ENCODE measurements at regions not wholly inside any gene's neighbourhood (a gene's known extent, or its start where the extent isn't known, plus 50 kb on each side); places are given as distances from the start of the nearest gene placed in this dataset.

DNA sequence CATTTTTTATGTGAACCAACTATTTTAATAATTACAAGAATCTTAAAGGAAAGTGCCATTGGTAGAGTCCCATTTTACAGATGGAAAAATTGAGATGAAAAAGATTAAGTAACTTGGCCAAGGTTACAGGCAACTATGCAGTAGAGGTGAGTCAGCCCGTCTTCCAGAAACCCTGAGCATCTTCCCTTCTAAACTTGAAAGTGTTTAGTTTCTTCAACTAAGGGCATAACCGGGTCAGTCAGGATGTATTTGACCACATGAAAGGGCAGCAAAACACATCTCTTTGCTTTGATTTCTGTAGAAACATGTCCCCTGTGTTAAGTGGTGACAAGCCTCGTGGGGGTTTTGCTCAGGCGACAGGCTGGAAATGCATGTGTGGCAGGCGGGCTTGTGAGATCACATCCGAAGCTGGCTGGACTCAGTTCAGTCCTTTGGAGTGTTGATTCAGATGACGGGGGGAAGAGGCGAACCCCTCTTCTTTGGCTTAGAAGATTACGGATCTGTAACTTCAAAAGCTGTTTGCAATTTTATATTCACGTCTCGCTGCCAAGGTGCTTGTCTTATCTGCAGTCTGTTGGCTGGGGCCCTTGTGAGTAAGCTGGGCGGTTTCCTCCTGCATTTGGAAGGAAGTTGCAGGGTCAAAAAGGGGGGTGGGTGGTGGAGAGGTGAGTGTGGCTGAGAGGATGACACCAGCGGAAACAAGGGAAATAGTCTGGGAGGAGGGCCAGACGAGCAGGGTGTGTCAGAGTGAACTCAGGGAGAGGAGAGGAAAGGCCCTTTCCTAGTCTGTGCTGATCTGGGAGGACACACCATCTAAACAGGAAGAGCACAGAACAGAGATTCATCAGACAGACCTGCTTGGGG, 78.9 kb upstream of the RPS23 start (continued):
- TF ChIP-seq JUND (IDR thresholded peaks at IDR 0.05; ENCODE audit: borderline replicate concordance, low read depth, low read length) = peak; percentile 85
- TF ChIP-seq JUND (tag; IDR thresholded peaks at IDR 0.05; ENCODE audit: borderline replicate concordance, low read depth, low read length) = peak; percentile 78; the same call in 2 of the 3 replicates
- peak; percentile 83 for TF ChIP-seq SOX6 (IDR thresholded peaks at IDR 0.05)
- peak; percentile 45 for TF ChIP-seq TAF9B (IDR thresholded peaks at IDR 0.05; ENCODE audit: partially characterized antibody)
- peak; percentile 74 for TF ChIP-seq CREM (IDR thresholded peaks at IDR 0.05; ENCODE audit: low read depth)
- TF ChIP-seq BCOR (IDR thresholded peaks at IDR 0.05) = peak; percentile 99
- no peak for TF ChIP-seq GTF3C2 (IDR thresholded peaks at IDR 0.05; ENCODE audit: borderline replicate concordance, extremely low read depth, insufficient read length)
- 0 out of 4 replicates have a peak, but pooled peaks have one; percentile 53 to 63 for TF ChIP-seq ARNT (IDR thresholded peaks at IDR 0.05)
- TF ChIP-seq PHF21A (IDR thresholded peaks at IDR 0.05; ENCODE audit: borderline replicate concordance, low read depth) = peak; percentile 79; the same call in 1 of the 2 replicates
- peak; percentile 61; the same call in 1 of the 2 replicates for TF ChIP-seq GABPB1 (CRISPR knock-in tag; IDR thresholded peaks at IDR 0.05)
- TF ChIP-seq ATF6 (CRISPR knock-in tag; IDR thresholded peaks at IDR 0.05) = 0 out of 2 replicates have a peak, but pooled peaks have one; percentile 47
- peak in 1 of 2 experiments; percentile 84; a peak in 3 of 4 replicates for TF ChIP-seq ETV6 (IDR thresholded peaks at IDR 0.05; ENCODE audit: borderline replicate concordance in 1 of 2, low read depth in 2 of 2, low read length in 1 of 2)
- 0 out of 2 replicates have a peak, but pooled peaks have one; percentile 75 for TF ChIP-seq ETV6 (CRISPR knock-in tag; IDR thresholded peaks at IDR 0.05; ENCODE audit: borderline replicate concordance)
- TF ChIP-seq CBFB (CRISPR knock-in tag; IDR thresholded peaks at IDR 0.05) = 0 out of 2 replicates have a peak, but pooled peaks have one; percentile 23
- TF ChIP-seq KDM5B (IDR thresholded peaks at IDR 0.05; ENCODE audit: insufficient replicate concordance, low read depth, low read length) = peak; percentile 22
- peak; percentile 99 for TF ChIP-seq RBM25 (IDR thresholded peaks at IDR 0.05; ENCODE audit: low read depth, low read length, severe bottlenecking)
- TF ChIP-seq DPF2 (IDR thresholded peaks at IDR 0.05) = peak; percentile 94
- TF ChIP-seq ARID1B (IDR thresholded peaks at IDR 0.05) = peak; percentile 91
- peak in 1 of 2 experiments; percentile 77; a peak in 1 of 4 replicates for TF ChIP-seq KDM4B (IDR thresholded peaks at IDR 0.05; ENCODE audit: borderline replicate concordance in 2 of 2, low read depth in 1 of 2)
- TF ChIP-seq HDAC1 (IDR thresholded peaks at IDR 0.05) = peak; percentile 62 to 64; a peak in 3 of 4 replicates
- TF ChIP-seq, protein P1, sequence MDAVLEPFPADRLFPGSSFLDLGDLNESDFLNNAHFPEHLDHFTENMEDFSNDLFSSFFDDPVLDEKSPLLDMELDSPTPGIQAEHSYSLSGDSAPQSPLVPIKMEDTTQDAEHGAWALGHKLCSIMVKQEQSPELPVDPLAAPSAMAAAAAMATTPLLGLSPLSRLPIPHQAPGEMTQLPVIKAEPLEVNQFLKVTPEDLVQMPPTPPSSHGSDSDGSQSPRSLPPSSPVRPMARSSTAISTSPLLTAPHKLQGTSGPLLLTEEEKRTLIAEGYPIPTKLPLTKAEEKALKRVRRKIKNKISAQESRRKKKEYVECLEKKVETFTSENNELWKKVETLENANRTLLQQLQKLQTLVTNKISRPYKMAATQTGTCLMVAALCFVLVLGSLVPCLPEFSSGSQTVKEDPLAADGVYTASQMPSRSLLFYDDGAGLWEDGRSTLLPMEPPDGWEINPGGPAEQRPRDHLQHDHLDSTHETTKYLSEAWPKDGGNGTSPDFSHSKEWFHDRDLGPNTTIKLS (IDR thresholded peaks at IDR 0.05; ENCODE audit: borderline replicate concordance, low read depth) = peak; percentile 64
